Breast epithelium (tissue), 4 donors: ENCODE measurements at regions not wholly inside any gene's neighbourhood (a gene's known extent, or its start where the extent isn't known, plus 50 kb on each side); places are given as distances from the start of the nearest gene placed in this dataset.

ENCODE experiments used
- DNase-seq, 2 donors: peaks; one replicate each; pipeline ENCODE4 v3.0.0-alpha.2; 2019; ENCODE audit warnings: low spot score in 2 of 2
- H3K27ac ChIP-seq, 2 donors: fragments of 200-600 bp; sonication (generic) in 1 of 2; one replicate each; pipeline ENCODE4 v1.5.1; 2016 to 2019; ENCODE audit warnings: mild to moderate bottlenecking in 1 of 2
- H3K27me3 ChIP-seq, 2 donors: fragments of 200-600 bp; sonication (generic) in 1 of 2; one replicate each; pipeline versions ENCODE4 v1.5.1 to v1.6.0; 2017 to 2019; ENCODE audit warnings: control low read depth in 1 of 2, mild to moderate bottlenecking in 1 of 2
- H3K36me3 ChIP-seq: fragments of 200-600 bp; one replicate; pipeline ENCODE4 v1.5.1; 2019
- H3K4me1 ChIP-seq, 2 donors: fragments of 200-600 bp; sonication (generic); one replicate each; pipeline ENCODE4 v1.5.1; 2016 to 2019; ENCODE audit warnings: control low read depth in 1 of 2
- H3K4me3 ChIP-seq, 3 donors: fragments of 200-600 bp; sonication (generic); 1 replicate in 2 of 3; 2 replicates in 1 of 3; pipeline ENCODE4 v1.5.1; 2016 to 2019; ENCODE audit warnings: mild to moderate bottlenecking in 3 of 3, moderate library complexity in 2 of 3
- H3K9me3 ChIP-seq, 2 donors: fragments of 200-600 bp; sonication (generic) in 1 of 2; one replicate each; pipeline ENCODE4 v1.5.1; 2016 to 2019; ENCODE audit warnings: control low read depth in 1 of 2
- POLR2A ChIP-seq: fragments of 450-650 bp; IDR thresholded peaks from one replicate; pipeline ENCODE4 v1.6.1; 2016; ENCODE audit warnings: antibody characterized with exemption, mild to moderate bottlenecking, moderate library complexity
- POLR2AphosphoS5 ChIP-seq, 3 donors: sonication (generic); formaldehyde crosslinking; IDR thresholded peaks; one replicate each; pipeline ENCODE4 v1.6.1; 2017; ENCODE audit warnings: antibody characterized with exemption in 3 of 3
- intact Hi-C: fragments of 100-400 bp; cut with DNase I; formaldehyde crosslinking; loops from one replicate; pipeline ENCODE4 v1.15.1; 2023; ENCODE audit warnings: low total_unique reads
- TF ChIP-seq, protein P1 (sequence below), 3 donors: fragments of 450-650 bp; IDR thresholded peaks; one replicate each; pipeline ENCODE4 v1.5.1; 2016 to 2017; ENCODE audit warnings: antibody characterized with exemption in 3 of 3, mild to moderate bottlenecking in 3 of 3, moderate library complexity in 3 of 3

DNA sequence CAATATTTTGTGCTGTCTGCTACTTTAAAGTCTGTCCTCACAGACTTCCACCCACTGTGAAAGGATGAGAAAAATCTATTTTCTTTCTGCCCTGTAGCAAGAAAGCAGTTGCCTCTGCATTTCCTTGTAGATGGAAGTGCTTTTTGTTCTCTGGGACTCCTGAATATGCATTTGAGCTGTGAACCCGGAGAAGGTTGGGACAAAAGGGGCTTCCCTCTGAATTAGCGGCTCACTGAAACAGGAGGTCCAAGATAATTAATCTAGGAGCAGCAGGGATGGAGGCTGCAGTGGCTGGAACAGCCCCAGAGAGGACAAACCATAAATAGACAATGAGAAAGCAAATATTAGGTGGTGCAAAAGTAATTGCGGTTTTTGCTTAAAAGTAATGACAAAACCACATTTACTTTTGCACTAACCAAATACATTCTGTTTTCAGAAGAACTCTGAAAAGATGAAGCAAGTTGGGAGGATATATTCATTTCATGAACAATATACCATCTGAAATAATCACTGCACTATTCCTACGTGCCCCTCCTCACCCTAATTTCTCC lies 143.4 kb upstream of the KBTBD8 start:
- Histone ChIP-seq H3K27me3 (no peaks in the 10 kb centered on the region), H3K36me3 (no peaks in the 10 kb centered on the region), H3K4me1 (no peaks in the 10 kb centered on the region), H3K9me3 (no peaks in the 10 kb centered on the region), H3K27ac (no peak overlapping the region), H3K4me3 (no peak overlapping the region)
- TF ChIP-seq POLR2AphosphoS5 (IDR thresholded peaks at IDR 0.05), result no peak
- TF ChIP-seq, protein P1, sequence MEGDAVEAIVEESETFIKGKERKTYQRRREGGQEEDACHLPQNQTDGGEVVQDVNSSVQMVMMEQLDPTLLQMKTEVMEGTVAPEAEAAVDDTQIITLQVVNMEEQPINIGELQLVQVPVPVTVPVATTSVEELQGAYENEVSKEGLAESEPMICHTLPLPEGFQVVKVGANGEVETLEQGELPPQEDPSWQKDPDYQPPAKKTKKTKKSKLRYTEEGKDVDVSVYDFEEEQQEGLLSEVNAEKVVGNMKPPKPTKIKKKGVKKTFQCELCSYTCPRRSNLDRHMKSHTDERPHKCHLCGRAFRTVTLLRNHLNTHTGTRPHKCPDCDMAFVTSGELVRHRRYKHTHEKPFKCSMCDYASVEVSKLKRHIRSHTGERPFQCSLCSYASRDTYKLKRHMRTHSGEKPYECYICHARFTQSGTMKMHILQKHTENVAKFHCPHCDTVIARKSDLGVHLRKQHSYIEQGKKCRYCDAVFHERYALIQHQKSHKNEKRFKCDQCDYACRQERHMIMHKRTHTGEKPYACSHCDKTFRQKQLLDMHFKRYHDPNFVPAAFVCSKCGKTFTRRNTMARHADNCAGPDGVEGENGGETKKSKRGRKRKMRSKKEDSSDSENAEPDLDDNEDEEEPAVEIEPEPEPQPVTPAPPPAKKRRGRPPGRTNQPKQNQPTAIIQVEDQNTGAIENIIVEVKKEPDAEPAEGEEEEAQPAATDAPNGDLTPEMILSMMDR (IDR thresholded peaks at IDR 0.05), result no peak
- no peak for TF ChIP-seq POLR2A
- intact Hi-C loops, result no loop called here
- DNase-seq, result no peak

GRCh38 chr3:66856533-66856932 lies 141.6 kb upstream of the KBTBD8 start:
- no peaks in the 10 kb centered on the region for H3K9me3 ChIP-seq
- no peaks in the 10 kb centered on the region for H3K27me3 ChIP-seq
- H3K36me3 ChIP-seq, result no peaks in the 10 kb centered on the region
- H3K27ac ChIP-seq, result no peak overlapping the region
- no peaks in the 10 kb centered on the region for H3K4me1 ChIP-seq
- no peak for DNase-seq
- TF ChIP-seq POLR2A (no peak), POLR2AphosphoS5 (IDR thresholded peaks at IDR 0.05) (no peak)
- TF ChIP-seq, protein P1 (IDR thresholded peaks at IDR 0.05), result no peak
- intact Hi-C loops, result no loop called here
- H3K4me3 ChIP-seq, result no peak overlapping the region

DNA sequence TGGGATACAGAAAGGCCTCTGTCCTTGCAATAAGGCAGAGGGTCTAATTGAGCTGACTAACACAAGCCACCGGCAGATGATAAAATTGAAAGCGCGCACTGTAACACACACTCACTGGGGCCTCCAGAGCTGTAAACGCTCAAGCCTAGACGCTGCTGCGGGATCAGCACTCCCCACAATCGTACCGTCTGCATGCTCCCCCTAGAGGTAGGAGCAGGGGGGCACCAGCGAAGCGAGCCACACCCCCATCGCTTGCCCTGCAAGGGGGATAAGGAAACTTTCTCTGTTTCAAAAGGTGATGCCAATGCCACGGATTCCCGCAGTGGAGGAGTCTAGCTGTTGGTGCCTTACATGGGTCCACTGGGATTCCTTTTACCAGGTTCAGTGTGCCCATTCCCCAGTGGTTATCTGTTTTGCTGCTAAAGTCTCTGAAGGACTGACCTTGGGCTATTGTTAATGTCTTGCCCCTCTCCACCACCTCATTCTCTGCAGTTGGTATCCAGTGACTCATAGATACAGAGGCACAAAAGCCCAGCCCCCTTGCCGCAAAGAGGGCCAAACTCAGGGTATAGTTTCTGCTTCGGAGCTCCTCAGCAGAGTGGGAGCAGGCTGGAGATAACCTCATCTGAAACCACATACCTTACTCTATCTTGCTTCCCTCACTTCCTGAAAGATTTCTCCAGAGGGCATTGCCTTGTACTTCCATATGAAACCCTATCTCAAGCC lies 139.3 kb upstream of the KBTBD8 start:
- intact Hi-C loops, result no loop called here

DNA sequence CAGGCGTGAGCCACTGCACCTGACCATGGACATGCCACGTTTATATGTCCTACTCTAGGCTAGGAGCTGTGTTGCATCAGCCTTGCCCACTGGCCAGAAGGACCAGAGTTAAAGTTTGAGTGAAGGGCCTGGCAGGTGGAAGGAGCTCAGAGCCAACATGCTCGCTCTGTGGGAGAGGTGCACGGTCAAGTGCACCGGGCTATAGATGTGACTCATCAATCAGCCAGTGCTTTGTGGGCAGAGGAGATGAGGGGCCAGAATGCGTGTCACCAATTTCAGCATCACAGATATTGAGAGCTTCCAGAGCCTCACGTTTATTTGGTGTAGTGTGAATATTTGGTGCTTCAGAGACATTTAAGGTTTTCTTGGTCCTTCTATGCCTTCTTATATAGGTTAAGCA lies 137.3 kb upstream of the KBTBD8 start:
- no peak overlapping the region for H3K4me3 ChIP-seq
- H3K36me3 ChIP-seq, result no peaks in the 10 kb centered on the region
- no peaks in the 10 kb centered on the region for H3K4me1 ChIP-seq
- TF ChIP-seq POLR2AphosphoS5 (IDR thresholded peaks at IDR 0.05) (no peak), POLR2A (no peak)
- TF ChIP-seq, protein P1 (IDR thresholded peaks at IDR 0.05), result no peak
- DNase-seq, result no peak
- H3K27me3 ChIP-seq, result no peaks in the 10 kb centered on the region
- H3K27ac ChIP-seq, result no peak overlapping the region
- H3K9me3 ChIP-seq, result no peaks in the 10 kb centered on the region
- intact Hi-C loops, result no loop called here

More for the DNA sequence above, 139.3 kb upstream of the KBTBD8 start:
- Histone ChIP-seq H3K4me1 (no peaks in the 10 kb centered on the region), H3K27me3 (no peaks in the 10 kb centered on the region), H3K36me3 (no peaks in the 10 kb centered on the region), H3K9me3 (no peaks in the 10 kb centered on the region), H3K27ac (no peak overlapping the region), H3K4me3 (no peak overlapping the region)
- no peak for DNase-seq
- TF ChIP-seq, protein P1 (IDR thresholded peaks at IDR 0.05), result no peak
- no peak for TF ChIP-seq POLR2AphosphoS5 (IDR thresholded peaks at IDR 0.05)
- no peak for TF ChIP-seq POLR2A
